ENCODE measurements at regions not wholly inside any gene's neighbourhood (a gene's known extent, or its start where the extent isn't known, plus 50 kb on each side); places are given as distances from the start of the nearest gene placed in this dataset.

- Histone ChIP-seq H3K36me3 (no peaks in the 10 kb centered on the region), H3K27me3 (no peaks in the 10 kb centered on the region), H3K4me3 (no peak overlapping the region), H3K9me3 (no peaks in the 10 kb centered on the region), H3K27ac (no peak overlapping the region), H3K4me1 (no peaks in the 10 kb centered on the region)
- TF ChIP-seq CTCF (IDR thresholded peaks at IDR 0.05) (no peak), POLR2A (IDR thresholded peaks at IDR 0.05) (no peak)
- DNase-seq, result no peak
- intact Hi-C loops (cut with DNase I; ENCODE audit: low total_unique reads), result no loop called here
Observed at GRCh38 chr14:26143057-26143456, 454.8 kb downstream of the NOVA1 start.

GRCh38 chr14:26138764-26139445 is 458.9 kb downstream of the NOVA1 start:
- intact Hi-C loops (cut with DNase I; ENCODE audit: low total_unique reads), result no loop called here

GRCh38 chr14:26137161-26137560 is 460.7 kb downstream of the NOVA1 start:
- Histone ChIP-seq H3K4me3 (no peak overlapping the region), H3K27ac (no peak overlapping the region), H3K9me3 (no peaks in the 10 kb centered on the region), H3K36me3 (no peaks in the 10 kb centered on the region), H3K27me3 (no peaks in the 10 kb centered on the region), H3K4me1 (no peaks in the 10 kb centered on the region)
- intact Hi-C loops (cut with DNase I; ENCODE audit: low total_unique reads), result no loop called here
- DNase-seq, result no peak
- TF ChIP-seq CTCF (IDR thresholded peaks at IDR 0.05) (no peak), POLR2A (IDR thresholded peaks at IDR 0.05) (no peak)

More at GRCh38 chr14:26138764-26139445, 458.9 kb downstream of the NOVA1 start:
- Histone ChIP-seq H3K9me3 (no peaks in the 10 kb centered on the region), H3K4me1 (no peaks in the 10 kb centered on the region), H3K27ac (no peak overlapping the region), H3K27me3 (no peaks in the 10 kb centered on the region), H3K4me3 (no peak overlapping the region), H3K36me3 (no peaks in the 10 kb centered on the region)
- TF ChIP-seq POLR2A (IDR thresholded peaks at IDR 0.05) (no peak), CTCF (IDR thresholded peaks at IDR 0.05) (no peak)
- DNase-seq, result no peak

- Histone ChIP-seq H3K27me3 (no peaks in the 10 kb centered on the region), H3K27ac (no peak overlapping the region), H3K9me3 (no peaks in the 10 kb centered on the region), H3K36me3 (no peaks in the 10 kb centered on the region), H3K4me3 (no peak overlapping the region), H3K4me1 (no peaks in the 10 kb centered on the region)
- no peak for TF ChIP-seq POLR2A (IDR thresholded peaks at IDR 0.05)
- TF ChIP-seq CTCF (IDR thresholded peaks at IDR 0.05), result no peak
- no peak for DNase-seq
- intact Hi-C loops (cut with DNase I; ENCODE audit: low total_unique reads), result no loop called here
Observed at GRCh38 chr14:26132061-26132645, 465.7 kb downstream of the NOVA1 start.

- intact Hi-C loops (cut with DNase I; ENCODE audit: low total_unique reads), result no loop called here
- Histone ChIP-seq H3K27ac (no peak overlapping the region), H3K27me3 (no peaks in the 10 kb centered on the region), H3K9me3 (no peaks in the 10 kb centered on the region), H3K4me3 (no peak overlapping the region), H3K4me1 (no peaks in the 10 kb centered on the region), H3K36me3 (no peaks in the 10 kb centered on the region)
- no peak for DNase-seq
- no peak for TF ChIP-seq CTCF (IDR thresholded peaks at IDR 0.05)
- no peak for TF ChIP-seq POLR2A (IDR thresholded peaks at IDR 0.05)
Observed at GRCh38 chr14:26130690-26131089, 467.1 kb downstream of the NOVA1 start.
